H54 (cell line): ENCODE measurements at regions not wholly inside any gene's neighbourhood (a gene's known extent, or its start where the extent isn't known, plus 50 kb on each side); places are given as distances from the start of the nearest gene placed in this dataset.
"Not testable (repeated sequence)": the region's sequence is repeated elsewhere in the genome, so short reads cannot be mapped to it uniquely, and the experiment has no call there.

Experiments
- DNase-seq: peaks from one replicate; pipeline ENCODE4 v3.0.0; 2011; ENCODE audit warnings: low spot score, mixed read lengths; ENCODE audit not compliant: insufficient read length
- FAIRE-seq: peaks from 3 replicates; lab custom pipeline; 2011; peaks lifted over from hg19 to GRCh38; lab: Jason Lieb, UNC
- POLR2A ChIP-seq: IDR thresholded peaks from 2 replicates; pipeline ENCODE4 v1.6.1; 2011; ENCODE audit warnings: low read depth, mild to moderate bottlenecking, low read length

GRCh38 chr3:23115171-23115877 lies 87.8 kb upstream of the UBE2E2 start:
- FAIRE-seq (no peak), DNase-seq (no peak)

GRCh38 chr3:23116081-23116837 lies 86.9 kb upstream of the UBE2E2 start:
- DNase-seq (no peak), FAIRE-seq (no peak)
- TF ChIP-seq POLR2A: no peak

More at GRCh38 chr3:23115171-23115877, 87.8 kb upstream of the UBE2E2 start:
- no peak for TF ChIP-seq POLR2A

DNA sequence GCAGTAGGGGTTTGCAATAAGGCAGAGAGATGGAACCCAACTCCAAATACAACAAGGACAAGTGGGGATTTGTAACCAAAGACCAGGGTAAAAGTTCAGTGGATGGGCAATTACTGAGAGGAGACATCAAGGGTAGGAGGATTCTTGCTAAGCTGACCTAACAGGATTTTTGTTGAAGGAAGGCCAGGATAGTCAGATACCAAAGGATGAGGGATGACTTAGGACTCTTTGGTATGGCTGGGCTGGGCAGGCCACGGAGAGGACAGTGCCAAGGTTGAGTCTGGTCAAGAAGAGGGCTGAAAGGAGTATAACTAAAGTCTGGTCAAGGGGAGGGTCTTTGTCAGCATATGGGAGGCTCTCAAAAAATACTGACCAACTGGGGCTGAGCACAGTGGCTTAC lies 85.3 kb upstream of the UBE2E2 start:
- TF ChIP-seq POLR2A: no peak
- DNase-seq (no peak), FAIRE-seq (no peak)

DNA sequence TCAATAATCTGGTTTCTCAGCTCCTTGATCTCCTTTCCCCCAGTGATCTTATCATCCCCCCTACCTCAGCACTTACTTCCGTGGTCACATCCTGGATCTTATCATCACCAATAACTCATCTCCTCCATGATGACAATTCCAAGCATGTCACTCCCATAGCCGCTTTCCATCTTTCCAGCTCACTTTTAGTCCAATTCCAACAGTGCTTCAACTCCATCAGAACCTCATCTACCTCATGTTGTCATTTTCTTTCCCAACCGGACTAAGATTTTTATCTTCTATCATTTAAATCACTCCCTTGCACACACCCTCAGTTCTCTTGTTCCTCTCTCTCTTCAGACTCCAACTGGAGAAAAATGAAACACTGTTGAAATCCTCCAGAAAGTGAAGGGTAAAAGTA lies 75.9 kb upstream of the UBE2E2 start:
- TF ChIP-seq POLR2A: no peak
- no peak for FAIRE-seq
- DNase-seq: no peak

GRCh38 chr3:23128655-23129054 lies 74.5 kb upstream of the UBE2E2 start:
- FAIRE-seq: no peak
- TF ChIP-seq POLR2A: no peak
- DNase-seq: no peak

DNA sequence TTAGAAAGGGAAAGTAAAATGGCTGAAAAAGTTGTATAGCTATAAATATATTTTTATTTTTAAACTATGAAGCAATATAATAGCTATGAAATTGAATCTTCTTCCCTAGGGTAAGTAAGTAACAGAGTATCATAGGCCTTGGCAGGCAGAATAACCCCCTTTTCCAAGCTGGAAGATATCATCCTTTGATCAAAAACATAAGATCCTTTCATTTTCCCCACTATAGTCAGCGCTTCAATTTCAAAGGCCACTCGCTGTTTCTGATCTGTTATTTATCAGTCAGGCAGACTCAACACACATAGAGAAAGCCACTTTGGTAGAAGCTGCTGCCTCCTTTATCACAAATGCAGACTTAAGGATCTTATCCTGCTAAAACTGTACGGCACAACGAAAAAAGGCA lies 74.0 kb upstream of the UBE2E2 start:
- FAIRE-seq: no peak
- DNase-seq: no peak
- TF ChIP-seq POLR2A: no peak

DNA sequence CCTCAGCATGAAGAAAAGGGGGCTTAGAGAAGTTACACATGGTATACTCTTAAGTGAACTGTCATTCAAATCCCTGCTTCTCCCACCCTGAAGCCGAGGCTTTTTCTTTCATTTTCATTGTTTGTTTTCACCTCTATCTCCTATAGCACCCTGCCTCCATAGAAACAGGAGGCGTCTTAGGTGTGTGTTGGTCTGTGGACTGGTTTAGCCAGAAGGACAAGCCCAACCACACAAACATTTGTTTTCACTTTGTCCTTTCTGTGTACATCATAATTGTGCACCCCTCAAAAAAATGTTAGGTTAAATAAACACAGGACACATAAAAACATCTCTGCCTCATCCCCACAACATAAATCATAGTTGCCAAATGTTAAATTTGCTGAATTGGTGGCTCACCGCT lies 73.3 kb upstream of the UBE2E2 start:
- no peak for FAIRE-seq
- no peak for TF ChIP-seq POLR2A
- DNase-seq: no peak

GRCh38 chr3:23130406-23130805 lies 72.7 kb upstream of the UBE2E2 start:
- DNase-seq (no peak), FAIRE-seq (no peak)
- no peak for TF ChIP-seq POLR2A

DNA sequence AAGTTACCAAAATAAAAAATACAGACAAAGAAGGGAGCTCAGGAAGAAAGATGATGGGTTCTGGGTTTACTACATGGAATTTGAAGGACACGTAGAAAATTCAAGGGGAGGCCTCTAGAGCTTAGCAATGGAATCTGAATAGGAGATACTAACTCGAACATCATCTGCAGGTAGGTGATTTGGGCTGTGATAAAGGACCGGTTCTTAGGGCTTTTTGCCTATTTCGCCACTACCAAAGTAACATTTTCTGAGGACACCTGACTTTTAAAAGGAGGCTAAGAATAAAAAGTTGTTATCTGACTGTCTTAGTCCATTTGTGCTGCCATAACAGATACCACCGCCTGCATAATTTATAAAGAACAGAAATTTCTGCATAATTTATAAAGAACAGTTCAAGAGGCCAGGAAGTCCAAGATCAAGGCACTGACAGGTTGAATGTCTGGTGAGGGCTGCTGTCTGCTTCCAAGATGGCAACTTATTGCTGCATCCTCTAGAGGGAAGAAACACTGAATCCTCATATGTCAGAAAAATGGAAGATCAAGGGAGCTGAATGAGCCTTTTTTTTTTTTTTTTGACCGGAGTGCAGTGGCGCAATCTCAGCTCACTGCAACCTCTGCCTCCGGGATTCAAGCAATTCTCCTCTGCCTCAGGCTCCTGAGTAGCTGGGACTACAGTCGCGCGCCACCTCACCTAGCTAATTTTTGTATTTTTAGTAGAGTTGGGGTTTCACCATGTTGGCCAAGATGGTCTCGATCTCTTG lies 67.9 kb upstream of the UBE2E2 start:
- FAIRE-seq (no peak), DNase-seq (no peak)
- no peak for TF ChIP-seq POLR2A

DNA sequence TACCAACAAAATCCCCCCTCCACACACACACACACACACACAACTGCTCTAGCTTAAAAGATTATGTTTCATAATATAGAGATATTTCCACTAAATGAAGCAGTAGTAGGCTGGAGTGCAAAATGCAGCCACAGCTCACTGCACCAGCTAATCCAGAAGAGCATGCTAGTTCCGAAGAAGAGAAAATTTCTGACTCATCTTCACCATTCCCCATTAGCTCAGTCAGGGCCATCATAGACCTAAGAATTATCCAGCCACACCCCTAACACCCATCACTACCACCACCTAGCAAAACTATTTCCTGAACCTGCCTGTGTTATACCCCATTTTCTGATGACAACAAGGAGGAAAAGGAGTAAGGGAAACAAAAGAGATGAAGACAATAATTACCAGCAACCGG lies 67.1 kb upstream of the UBE2E2 start:
- TF ChIP-seq POLR2A: no peak
- no peak for FAIRE-seq
- no peak for DNase-seq

DNA sequence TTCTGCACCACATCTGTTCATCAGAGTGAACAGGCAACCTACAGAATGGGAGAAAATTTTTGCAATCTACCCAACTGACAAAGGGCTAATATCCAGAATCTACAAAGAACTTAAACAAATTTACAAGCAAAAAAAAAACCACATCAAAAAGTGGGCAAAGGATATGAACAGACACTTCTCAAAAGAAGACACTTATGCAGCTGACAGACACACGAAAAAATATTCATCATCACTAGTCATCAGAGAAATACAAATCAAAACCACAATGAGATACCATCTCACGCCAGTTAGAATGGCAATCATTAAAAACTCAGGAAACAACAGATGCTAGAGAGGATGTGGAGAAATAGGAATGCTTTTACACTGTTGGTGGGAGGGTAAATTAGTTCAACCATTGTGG lies 59.1 kb upstream of the UBE2E2 start:
- not testable (repeated sequence) for DNase-seq, FAIRE-seq

DNA sequence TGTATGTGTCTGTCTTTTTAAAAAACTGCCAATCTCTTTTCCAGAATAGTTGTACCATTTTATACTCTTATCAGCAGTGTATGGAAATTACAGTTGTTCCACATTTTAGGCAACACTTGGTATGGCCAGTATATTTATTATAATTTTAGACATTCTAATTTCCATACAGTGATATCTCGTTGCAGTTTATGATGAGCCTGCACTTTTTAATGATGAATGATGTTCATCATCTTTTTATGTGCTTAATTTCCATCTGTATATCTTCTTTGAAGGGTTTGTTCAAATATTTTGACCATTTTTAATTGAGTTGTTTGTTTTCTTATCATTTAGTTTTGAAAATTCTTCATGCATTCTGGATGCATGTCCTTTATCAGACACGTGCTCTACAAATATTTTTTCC lies 57.0 kb upstream of the UBE2E2 start:
- no peak for TF ChIP-seq POLR2A
- no peak for FAIRE-seq
- no peak for DNase-seq

GRCh38 chr3:23152989-23153388 lies 50.1 kb upstream of the UBE2E2 start:
- FAIRE-seq (no peak), DNase-seq (no peak)
- no peak for TF ChIP-seq POLR2A
